Upper lobe of right lung (tissue), 1 donor: ENCODE measurements at regions not wholly inside any gene's neighbourhood (a gene's known extent, or its start where the extent isn't known, plus 50 kb on each side); places are given as distances from the start of the nearest gene placed in this dataset.

Experiments used
- ATAC-seq: fragments of 200-7000 bp; cut with Tn5 transposase; one replicate; pipeline ENCODE4 v1.9.1; 2020; ENCODE audit warnings: mild to moderate bottlenecking, moderate library complexity
- DNase-seq: peaks from one replicate; pipeline ENCODE4 v3.0.0-alpha.2; 2020
- H3K27ac ChIP-seq: fragments of 200-600 bp; one replicate; pipeline ENCODE4 v1.8.0; 2022
- H3K27me3 ChIP-seq: fragments of 200-600 bp; one replicate; pipeline ENCODE4 v1.8.0; 2022; ENCODE audit warnings: mild to moderate bottlenecking
- H3K36me3 ChIP-seq: fragments of 200-600 bp; one replicate; pipeline ENCODE4 v1.8.0; 2022
- H3K4me1 ChIP-seq: fragments of 200-600 bp; one replicate; pipeline ENCODE4 v1.8.0; 2022
- H3K4me3 ChIP-seq: fragments of 200-600 bp; one replicate; pipeline ENCODE4 v1.8.0; 2022; ENCODE audit warnings: mild to moderate bottlenecking
- H3K9me3 ChIP-seq: fragments of 200-600 bp; one replicate; pipeline ENCODE4 v1.8.0; 2022
- CTCF ChIP-seq: fragments of 200-600 bp; IDR thresholded peaks from one replicate; pipeline ENCODE4 v1.8.0; 2022; ENCODE audit warnings: antibody characterized with exemption
- intact Hi-C: fragments of 100-400 bp; cut with DNase I; formaldehyde crosslinking; loops from one replicate; pipeline ENCODE4 v1.11.0; 2022
- donor health status: DM: no; HTN: yes; CAD: no; lungs with severe emphysema.

- H3K4me3 ChIP-seq = no peak overlapping the region
- H3K4me1 ChIP-seq = no peaks in the 10 kb centered on the region
- H3K9me3 ChIP-seq = no peaks in the 10 kb centered on the region
- intact Hi-C loops = no loop called here
- no peaks in the 10 kb centered on the region for H3K36me3 ChIP-seq
- TF ChIP-seq CTCF = no peak
- no peak for ATAC-seq
- no peak overlapping the region for H3K27ac ChIP-seq
- H3K27me3 ChIP-seq = peaks cover 10% of the 10 kb centered on the region
- DNase-seq = no peak
Measured at GRCh38 chr16:18059577-18059976, 277.0 kb downstream of the NPIPA8 start.

- H3K4me3 ChIP-seq = no peak overlapping the region
- intact Hi-C loops = no loop called here
- no peaks in the 10 kb centered on the region for H3K36me3 ChIP-seq
- no peaks in the 10 kb centered on the region for H3K4me1 ChIP-seq
- TF ChIP-seq CTCF = no peak
- no peak overlapping the region for H3K27ac ChIP-seq
- ATAC-seq = no peak
- H3K27me3 ChIP-seq = peaks cover 10% of the 10 kb centered on the region
- H3K9me3 ChIP-seq = no peaks in the 10 kb centered on the region
- no peak for DNase-seq
Measured at GRCh38 chr16:18059089-18059488, 277.4 kb downstream of the NPIPA8 start.

GRCh38 chr16:18055411-18055916 lies 281.1 kb downstream of the NPIPA8 start:
- Histone ChIP-seq H3K36me3 (no peaks in the 10 kb centered on the region), H3K4me3 (no peak overlapping the region), H3K9me3 (no peaks in the 10 kb centered on the region), H3K27me3 (no peaks in the 10 kb centered on the region), H3K4me1 (no peaks in the 10 kb centered on the region), H3K27ac (no peak overlapping the region)
- DNase-seq (no peak), ATAC-seq (no peak)
- intact Hi-C loops = no loop called here
- TF ChIP-seq CTCF = no peak

- ATAC-seq = no peak
- H3K4me3 ChIP-seq = no peak overlapping the region
- no peak for TF ChIP-seq CTCF
- no peak for DNase-seq
- no peak overlapping the region for H3K27ac ChIP-seq
- no peaks in the 10 kb centered on the region for H3K4me1 ChIP-seq
- no peaks in the 10 kb centered on the region for H3K36me3 ChIP-seq
- no peaks in the 10 kb centered on the region for H3K27me3 ChIP-seq
- intact Hi-C loops = no loop called here
- no peaks in the 10 kb centered on the region for H3K9me3 ChIP-seq
Measured at GRCh38 chr16:18050777-18051176, 285.8 kb downstream of the NPIPA8 start.

GRCh38 chr16:18050234-18050633 lies 286.3 kb downstream of the NPIPA8 start:
- no peak overlapping the region for H3K4me3 ChIP-seq
- peak; percentile 37 for ATAC-seq
- intact Hi-C loops = no loop called here
- no peak overlapping the region for H3K27ac ChIP-seq
- no peak for TF ChIP-seq CTCF
- no peaks in the 10 kb centered on the region for H3K27me3 ChIP-seq
- no peaks in the 10 kb centered on the region for H3K4me1 ChIP-seq
- no peak for DNase-seq
- H3K9me3 ChIP-seq = no peaks in the 10 kb centered on the region
- H3K36me3 ChIP-seq = no peaks in the 10 kb centered on the region

GRCh38 chr16:18049547-18050133 lies 286.9 kb downstream of the NPIPA8 start:
- H3K27me3 ChIP-seq = no peaks in the 10 kb centered on the region
- no peak overlapping the region for H3K27ac ChIP-seq
- ATAC-seq = no peak
- no peak overlapping the region for H3K4me3 ChIP-seq
- intact Hi-C loops = no loop called here
- no peak for DNase-seq
- no peaks in the 10 kb centered on the region for H3K4me1 ChIP-seq
- H3K36me3 ChIP-seq = no peaks in the 10 kb centered on the region
- H3K9me3 ChIP-seq = no peaks in the 10 kb centered on the region
- no peak for TF ChIP-seq CTCF
